AG20443 (cell line): ENCODE measurements at regions not wholly inside any gene's neighbourhood (a gene's known extent, or its start where the extent isn't known, plus 50 kb on each side); places are given as distances from the start of the nearest gene placed in this dataset.

ENCODE experiments used
- DNase-seq: peaks from one replicate; pipeline ENCODE4 v3.0.0; 2012; ENCODE audit warnings: low spot score, mixed read lengths

- peak; percentile 93 for DNase-seq
Measured at GRCh38 chr11:128039140-128040021, 548.0 kb downstream of the ETS1 start.

- DNase-seq, result peak; percentile 18
Measured at GRCh38 chr11:128036556-128037093, 550.7 kb downstream of the ETS1 start.

GRCh38 chr11:128036006-128036405 lies 551.4 kb downstream of the ETS1 start:
- no peak for DNase-seq

- DNase-seq, result peak; percentile 62
Measured at GRCh38 chr11:128031538-128032134, 555.7 kb downstream of the ETS1 start.

- no peak for DNase-seq
Measured at GRCh38 chr11:128029219-128029722, 558.1 kb downstream of the ETS1 start.

- DNase-seq, result peak; percentile 88
Measured at GRCh38 chr11:128026596-128026995, 560.8 kb downstream of the ETS1 start.

- DNase-seq, result no peak
Measured at GRCh38 chr11:128022761-128023160, 564.6 kb downstream of the ETS1 start.

- DNase-seq, result peak; percentile 53
Measured at GRCh38 chr11:128022007-128022368, 565.4 kb downstream of the ETS1 start.

- peak; percentile 44 for DNase-seq
Measured at GRCh38 chr11:128021349-128022006, 565.9 kb downstream of the ETS1 start.

GRCh38 chr11:128018692-128019091 lies 568.7 kb downstream of the ETS1 start:
- no peak for DNase-seq

- no peak for DNase-seq
Measured at GRCh38 chr11:128005562-128005961, 581.8 kb downstream of the ETS1 start.

GRCh38 chr11:127998421-127998820 lies 588.9 kb downstream of the ETS1 start:
- DNase-seq, result no peak

- DNase-seq, result no peak
Measured at GRCh38 chr11:127997594-127997993, 589.8 kb downstream of the ETS1 start.

GRCh38 chr11:127996825-127997224 lies 590.5 kb downstream of the ETS1 start:
- peak; percentile 61 for DNase-seq

- DNase-seq, result no peak
Measured at GRCh38 chr11:127995921-127996320, 591.4 kb downstream of the ETS1 start.

GRCh38 chr11:127994736-127995135 lies 592.6 kb downstream of the ETS1 start:
- DNase-seq, result peak; percentile 75

- DNase-seq, result no peak
Measured at GRCh38 chr11:127993788-127994187, 593.6 kb downstream of the ETS1 start.

- DNase-seq, result no peak
Measured at GRCh38 chr11:127993281-127993680, 594.1 kb downstream of the ETS1 start.

GRCh38 chr11:127986073-127986472 lies 601.3 kb downstream of the ETS1 start:
- no peak for DNase-seq

- DNase-seq, result no peak
Measured at GRCh38 chr11:127972816-127973215, 614.5 kb downstream of the ETS1 start.

- no peak for DNase-seq
Measured at GRCh38 chr11:127971448-127971847, 615.9 kb downstream of the ETS1 start.

- no peak for DNase-seq
Measured at GRCh38 chr11:127966821-127967220, 620.5 kb downstream of the ETS1 start.
